DOHH2 (cell line): ENCODE measurements at regions not wholly inside any gene's neighbourhood (a gene's known extent, or its start where the extent isn't known, plus 50 kb on each side); places are given as distances from the start of the nearest gene placed in this dataset.

Source experiments
- EZH2phosphoT487 ChIP-seq: fragments of 200-600 bp; sonication (generic); IDR thresholded peaks from 2 replicates; pipeline ENCODE4 v1.6.1; 2017; ENCODE audit warnings: borderline replicate concordance, mild to moderate bottlenecking, antibody characterized with exemption, low read length, moderate library complexity, mixed read lengths
- TF ChIP-seq, protein P1 (sequence below): fragments of 200-600 bp; sonication (generic); IDR thresholded peaks from one replicate; pipeline ENCODE4 v1.5.1; 2014; ENCODE audit warnings: antibody characterized with exemption, mild to moderate bottlenecking, low read depth, low read length; ENCODE audit not compliant: poor library complexity, severe bottlenecking

DNA sequence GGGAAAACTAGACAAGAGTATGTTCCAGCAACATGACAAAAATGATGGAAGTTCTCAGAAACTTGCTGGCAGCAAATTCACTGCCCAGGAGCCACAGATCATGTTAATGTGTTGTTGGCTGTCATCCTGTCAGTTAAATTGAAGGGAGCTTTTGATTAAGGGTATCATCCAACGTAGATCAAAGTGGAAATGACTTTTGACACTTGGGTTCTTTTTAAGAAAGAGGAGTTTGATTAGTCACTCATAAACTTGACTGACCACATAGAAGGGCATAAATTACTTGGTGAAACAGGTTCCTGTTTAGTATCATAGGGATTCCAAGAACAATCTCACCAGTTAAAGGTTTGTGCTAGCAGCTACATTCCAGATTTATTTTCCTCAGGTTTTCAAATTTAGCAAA, 288.7 kb downstream of the CSNK1G3 start:
- TF ChIP-seq, protein P1, sequence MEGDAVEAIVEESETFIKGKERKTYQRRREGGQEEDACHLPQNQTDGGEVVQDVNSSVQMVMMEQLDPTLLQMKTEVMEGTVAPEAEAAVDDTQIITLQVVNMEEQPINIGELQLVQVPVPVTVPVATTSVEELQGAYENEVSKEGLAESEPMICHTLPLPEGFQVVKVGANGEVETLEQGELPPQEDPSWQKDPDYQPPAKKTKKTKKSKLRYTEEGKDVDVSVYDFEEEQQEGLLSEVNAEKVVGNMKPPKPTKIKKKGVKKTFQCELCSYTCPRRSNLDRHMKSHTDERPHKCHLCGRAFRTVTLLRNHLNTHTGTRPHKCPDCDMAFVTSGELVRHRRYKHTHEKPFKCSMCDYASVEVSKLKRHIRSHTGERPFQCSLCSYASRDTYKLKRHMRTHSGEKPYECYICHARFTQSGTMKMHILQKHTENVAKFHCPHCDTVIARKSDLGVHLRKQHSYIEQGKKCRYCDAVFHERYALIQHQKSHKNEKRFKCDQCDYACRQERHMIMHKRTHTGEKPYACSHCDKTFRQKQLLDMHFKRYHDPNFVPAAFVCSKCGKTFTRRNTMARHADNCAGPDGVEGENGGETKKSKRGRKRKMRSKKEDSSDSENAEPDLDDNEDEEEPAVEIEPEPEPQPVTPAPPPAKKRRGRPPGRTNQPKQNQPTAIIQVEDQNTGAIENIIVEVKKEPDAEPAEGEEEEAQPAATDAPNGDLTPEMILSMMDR: no peak
- no peak for TF ChIP-seq EZH2phosphoT487
